ENCODE measurements at regions not wholly inside any gene's neighbourhood (a gene's known extent, or its start where the extent isn't known, plus 50 kb on each side); places are given as distances from the start of the nearest gene placed in this dataset.

- TF ChIP-seq CTCF (conservative IDR thresholded peaks at IDR 0.05; ENCODE audit: low read length) (no peak), EZH2phosphoT487 (IDR thresholded peaks at IDR 0.05; ENCODE audit: borderline replicate concordance) (no peak)
Observed at GRCh38 chr4:60938621-60939020, 261.5 kb upstream of the ADGRL3 start.
